ENCODE measurements at regions not wholly inside any gene's neighbourhood (a gene's known extent, or its start where the extent isn't known, plus 50 kb on each side); places are given as distances from the start of the nearest gene placed in this dataset.

- DNase-seq (ENCODE audit: low read depth) = no peak
Measured at GRCh38 chr2:158049129-158049855, 52.4 kb upstream of the UPP2 start.

DNA sequence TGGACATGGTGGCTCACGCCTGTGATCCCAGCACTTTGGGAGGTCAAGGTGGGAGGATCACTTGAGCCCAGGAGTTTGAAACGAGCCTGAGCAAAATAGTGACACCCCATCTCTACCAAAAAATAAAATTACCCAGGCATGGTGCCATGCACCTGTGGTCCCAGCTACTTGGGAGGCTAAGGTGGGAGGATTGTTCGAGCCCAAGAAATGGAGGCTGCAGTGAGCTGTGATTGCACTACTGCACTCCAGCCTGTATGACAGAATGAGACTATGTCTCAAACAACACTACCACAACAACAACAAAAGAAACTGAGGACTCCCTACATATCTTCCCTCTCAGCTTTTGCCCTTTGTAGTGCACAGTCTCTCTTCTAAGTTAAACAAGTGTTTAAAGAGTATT is 53.3 kb upstream of the UPP2 start:
- no peak for DNase-seq (ENCODE audit: low read depth)

- no peak for DNase-seq (ENCODE audit: low read depth)
Measured at GRCh38 chr2:158047156-158047611, 54.5 kb upstream of the UPP2 start.

DNA sequence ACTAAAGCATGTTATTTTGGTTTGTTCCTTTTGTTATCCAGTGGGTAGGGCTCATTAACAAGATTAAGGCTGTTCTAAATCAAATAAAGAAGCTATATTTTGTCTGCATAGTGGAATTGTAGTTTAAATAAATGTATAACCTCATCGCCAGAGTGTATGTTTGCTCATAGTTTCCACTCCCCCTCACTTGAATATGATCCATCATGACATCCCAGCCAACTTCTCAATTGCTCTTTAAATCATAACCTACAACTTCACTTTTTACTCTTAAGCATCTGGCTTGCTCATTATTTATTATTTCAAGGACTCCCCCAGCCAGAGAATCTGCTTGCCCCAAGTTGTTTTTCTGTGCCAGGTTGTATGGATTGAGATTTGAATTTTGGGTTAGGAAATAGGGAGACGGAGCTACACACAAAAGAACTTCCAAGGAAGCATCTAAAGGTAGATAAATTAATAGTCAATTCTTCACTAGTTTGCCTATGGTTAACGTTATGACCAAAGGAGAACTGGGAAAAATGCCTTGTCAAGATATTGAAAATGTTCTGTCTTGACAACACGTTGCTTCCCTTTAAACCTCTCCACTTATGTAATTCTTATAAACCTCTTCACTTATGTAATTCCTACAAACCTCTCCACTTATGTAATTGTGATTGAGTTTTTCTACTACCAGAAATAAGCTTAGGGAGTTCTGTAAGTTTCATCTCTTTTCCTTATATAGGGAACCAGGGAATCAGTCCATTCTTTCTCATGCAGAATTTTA is 55.4 kb upstream of the UPP2 start:
- no peak for DNase-seq (ENCODE audit: low read depth)

DNA sequence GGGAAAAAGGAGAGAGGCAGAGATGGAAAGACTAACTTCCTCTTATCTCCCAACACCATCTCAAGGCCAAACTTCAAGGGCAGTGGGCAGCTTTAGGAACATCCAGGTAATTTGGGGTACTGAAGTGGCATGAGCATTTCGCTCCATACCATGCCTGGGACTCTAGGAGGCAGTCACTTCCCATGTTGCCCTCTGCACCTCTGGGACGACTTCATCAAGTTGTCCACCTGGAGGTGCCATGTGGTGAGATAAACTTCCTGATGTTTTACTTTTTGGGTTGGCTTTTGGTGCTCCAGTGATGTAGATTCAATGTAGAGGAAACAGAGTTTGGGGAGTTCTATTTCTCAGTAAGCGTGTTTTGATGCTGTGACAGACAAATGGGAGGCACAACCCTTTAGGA is 56.3 kb upstream of the UPP2 start:
- DNase-seq (ENCODE audit: low read depth) = no peak

DNA sequence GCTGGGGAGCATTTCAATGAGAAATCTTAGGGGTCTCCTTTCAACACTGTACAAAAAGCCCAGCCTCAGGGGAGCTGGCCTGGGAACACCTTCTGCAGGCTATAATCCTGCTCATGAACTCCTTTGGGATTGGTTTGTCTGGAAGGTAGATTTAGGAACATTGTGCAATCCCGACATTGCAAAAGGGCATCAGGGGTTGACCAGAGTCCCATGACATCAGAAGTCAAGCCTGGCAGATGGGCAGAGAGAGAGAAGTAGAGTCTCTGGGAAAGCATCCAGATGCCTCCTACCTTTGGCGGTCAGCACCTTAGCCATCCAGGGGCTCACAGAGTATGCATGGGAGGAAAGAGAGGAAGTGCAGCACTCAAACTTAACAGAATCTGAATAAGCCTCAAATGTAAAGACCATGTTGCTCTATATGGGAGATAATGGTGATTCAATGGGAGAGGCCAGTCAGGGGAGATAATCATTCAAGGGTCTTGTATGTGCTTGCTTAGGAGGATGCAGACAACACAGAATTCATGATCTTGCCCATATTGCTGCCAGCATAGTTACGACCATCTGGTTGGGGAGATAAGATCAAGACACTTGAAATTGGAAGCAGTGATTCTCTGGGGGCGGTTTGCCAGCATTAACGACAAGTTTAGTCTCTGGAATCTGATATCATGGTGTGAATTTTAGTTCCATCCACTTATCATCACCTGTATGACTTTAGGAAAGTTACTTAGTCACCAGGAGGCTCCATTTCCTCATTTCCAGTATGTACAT is 58.3 kb upstream of the UPP2 start:
- no peak for DNase-seq (ENCODE audit: low read depth)

- DNase-seq (ENCODE audit: low read depth) = no peak
Measured at GRCh38 chr2:158042666-158043065, 59.0 kb upstream of the UPP2 start.

GRCh38 chr2:158042245-158042644 is 59.4 kb upstream of the UPP2 start:
- DNase-seq (ENCODE audit: low read depth) = no peak

- no peak for DNase-seq (ENCODE audit: low read depth)
Measured at GRCh38 chr2:158041400-158041799, 60.3 kb upstream of the UPP2 start.

DNA sequence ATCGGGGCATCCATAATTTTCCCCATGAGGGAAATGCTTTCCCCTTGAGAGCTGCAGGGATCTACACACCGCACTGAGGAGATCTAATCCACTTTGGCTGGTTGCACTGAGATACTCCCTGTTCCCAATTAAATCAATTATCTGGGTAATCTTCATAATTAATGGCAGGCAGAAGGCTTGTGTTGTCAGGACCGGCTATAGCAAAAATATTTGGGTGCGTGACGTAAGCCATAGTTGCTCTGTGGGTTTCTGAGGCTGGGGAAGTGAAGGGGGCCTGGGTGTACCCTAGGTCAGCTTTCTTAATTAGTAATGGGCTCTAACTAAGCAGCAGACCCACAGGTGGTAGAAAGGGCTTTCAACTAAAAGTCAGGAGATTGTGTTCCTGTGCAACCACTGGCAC is 62.8 kb upstream of the UPP2 start:
- no peak for DNase-seq (ENCODE audit: low read depth)

GRCh38 chr2:158034198-158034866 is 67.3 kb upstream of the UPP2 start:
- DNase-seq (ENCODE audit: low read depth) = no peak

DNA sequence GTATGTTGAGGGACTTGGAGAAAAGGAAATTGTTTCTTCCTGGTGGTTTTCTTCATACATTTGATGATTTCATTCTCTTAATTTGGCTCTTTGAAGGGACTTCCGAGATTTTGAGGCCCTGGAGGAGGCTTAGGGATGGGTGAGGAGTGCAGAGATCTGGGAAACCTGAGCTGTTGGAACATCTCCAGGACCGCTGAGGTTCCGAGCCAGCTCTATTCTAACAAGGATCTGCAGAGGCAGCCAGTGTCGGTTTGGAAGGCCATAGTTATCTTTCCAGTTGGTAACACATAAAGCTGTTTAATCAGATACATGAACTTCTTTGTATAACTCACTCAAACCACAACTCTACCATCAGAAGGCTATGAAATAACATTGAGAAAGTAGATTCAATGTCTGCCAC is 70.3 kb upstream of the UPP2 start:
- no peak for DNase-seq (ENCODE audit: low read depth)

- DNase-seq (ENCODE audit: low read depth) = no peak
Measured at GRCh38 chr2:158025255-158025996, 76.2 kb upstream of the UPP2 start.

DNA sequence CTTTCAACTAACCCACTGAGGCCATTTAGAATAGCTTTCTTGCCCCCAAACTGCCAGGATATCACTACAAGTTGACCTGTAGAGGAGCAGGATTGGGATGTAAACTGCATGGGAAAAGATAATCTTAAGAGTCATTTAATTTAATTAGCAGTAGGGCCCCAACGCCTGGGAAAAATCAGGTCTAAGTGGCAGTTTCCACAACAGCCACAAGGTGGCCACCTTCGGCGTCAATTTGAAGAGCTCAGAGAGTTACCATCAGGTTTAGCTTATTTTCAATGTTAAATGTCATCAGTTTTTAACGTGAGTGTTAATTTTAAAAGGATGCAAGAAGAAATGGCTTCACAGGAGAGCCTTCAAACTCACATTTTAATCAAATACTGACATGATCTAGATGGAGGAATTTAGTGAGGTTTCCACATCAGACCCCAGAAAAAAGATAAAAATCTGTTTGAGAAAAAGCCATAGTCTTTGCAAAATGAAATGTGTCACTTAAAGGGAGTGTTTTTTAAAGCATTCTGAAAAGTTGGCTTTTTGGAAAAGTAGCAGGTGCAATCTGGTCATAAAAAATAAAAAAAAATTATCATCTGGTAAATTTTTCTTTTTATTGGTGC is 77.3 kb upstream of the UPP2 start:
- DNase-seq (ENCODE audit: low read depth) = peak; percentile 29

DNA sequence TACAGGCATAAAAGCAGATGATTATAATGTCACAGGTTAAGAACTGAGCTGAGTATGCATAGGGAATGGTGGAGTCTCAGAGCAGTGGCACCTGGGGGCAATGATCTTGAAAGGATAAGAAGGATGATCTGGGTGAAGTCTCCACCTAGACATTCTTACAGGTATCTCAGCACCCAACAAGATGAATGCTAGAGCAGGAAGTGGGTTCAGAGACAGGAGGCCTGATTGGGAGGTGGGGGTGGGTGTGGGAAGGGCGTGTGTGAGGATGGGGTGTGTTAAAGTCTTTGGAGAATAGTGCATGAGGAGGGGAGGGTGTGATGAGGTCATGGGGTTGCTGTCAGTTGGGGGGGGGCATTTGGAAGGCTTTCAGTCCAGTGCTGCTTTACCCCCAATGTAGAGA is 78.8 kb upstream of the UPP2 start:
- no peak for DNase-seq (ENCODE audit: low read depth)

- no peak for DNase-seq (ENCODE audit: low read depth)
Measured at GRCh38 chr2:158021226-158021625, 80.5 kb upstream of the UPP2 start.

DNA sequence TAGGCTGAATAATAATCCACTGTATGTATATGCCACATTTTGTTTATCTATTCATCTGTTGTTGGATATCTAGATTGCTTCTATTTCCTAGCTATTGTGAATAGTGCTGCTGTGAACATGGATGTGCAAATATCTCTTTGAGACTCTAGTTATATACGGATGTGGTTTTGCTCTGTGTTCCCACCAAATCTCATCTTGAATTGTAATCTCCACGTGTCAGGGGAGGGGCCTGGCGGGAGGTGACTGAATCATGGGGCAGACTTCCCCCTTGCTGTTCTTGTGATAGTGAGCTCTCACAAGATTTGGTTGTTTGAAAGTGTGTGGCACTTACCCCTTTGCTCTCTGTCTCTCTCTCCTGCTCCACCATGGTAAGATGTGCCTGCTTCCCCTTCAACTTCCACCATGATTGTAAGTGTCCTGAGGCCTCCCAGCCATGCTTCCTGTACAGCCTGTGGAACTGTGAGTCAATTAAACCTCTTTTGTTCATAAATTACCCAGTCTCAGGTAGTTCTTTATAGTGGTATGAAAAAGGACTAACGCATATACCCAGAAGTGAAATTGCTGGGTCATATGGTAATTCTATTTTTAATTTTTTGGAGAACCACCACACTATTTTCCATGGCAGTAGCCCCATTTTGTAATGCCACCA is 86.1 kb upstream of the UPP2 start:
- DNase-seq (ENCODE audit: low read depth) = no peak

- DNase-seq (ENCODE audit: low read depth) = no peak
Measured at GRCh38 chr2:158013891-158014290, 87.8 kb upstream of the UPP2 start.

- no peak for DNase-seq (ENCODE audit: low read depth)
Measured at GRCh38 chr2:158011055-158011771, 90.5 kb upstream of the UPP2 start.

DNA sequence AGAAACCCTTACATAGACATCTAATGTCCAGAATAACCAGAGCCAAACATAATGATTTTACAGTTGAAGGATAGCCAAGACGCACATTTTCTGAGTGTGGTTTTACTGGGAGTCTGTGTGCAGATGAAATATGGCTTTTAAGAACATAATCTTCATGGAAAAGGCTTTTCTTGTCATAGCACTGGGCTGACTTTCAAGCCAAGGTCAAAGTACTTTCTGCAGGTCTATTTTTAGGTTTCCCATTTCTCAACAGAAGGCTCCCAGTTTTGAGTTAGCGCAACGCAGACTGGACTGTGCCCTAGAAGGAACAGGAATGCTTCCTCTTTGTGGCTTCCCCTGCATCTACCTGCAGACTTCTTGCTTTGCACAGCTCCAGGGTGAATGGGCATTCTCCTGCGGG is 92.3 kb upstream of the UPP2 start:
- DNase-seq (ENCODE audit: low read depth) = no peak
